CD4-positive, alpha-beta T cell (primary cell): ENCODE measurements at regions not wholly inside any gene's neighbourhood (a gene's known extent, or its start where the extent isn't known, plus 50 kb on each side); places are given as distances from the start of the nearest gene placed in this dataset.

Experiments used
- ATAC-seq: fragments of 200-7000 bp; cut with Tn5 transposase; one replicate; pipeline ENCODE4 v1.10.0; 2022; ENCODE audit warnings: mild to moderate bottlenecking; ENCODE audit not compliant: poor library complexity
- CTCF ChIA-PET: fragments of 350-600 bp; sonication (Branson Sonifier 250); formaldehyde crosslinking; loops from one replicate; lab custom pipeline; 2021; ENCODE audit warnings: antibody characterized with exemption, inconsistent platforms; lab: Charles Lee
- POLR2A ChIA-PET: fragments of 350-600 bp; sonication (Branson Sonifier 250); formaldehyde crosslinking; loops from one replicate; lab custom pipeline; 2021; ENCODE audit warnings: antibody characterized with exemption, inconsistent platforms; lab: Charles Lee
- DNase-seq, 14 experiments: peaks; one replicate each; pipeline ENCODE4 v3.0.0-alpha.2; 2013 to 2020; ENCODE audit warnings: mixed read lengths in 2 of 14
- H3K27ac ChIP-seq, 2 donors: one replicate each; pipeline versions ENCODE4 v1.5.1 to v1.7.0; 2013; ENCODE audit warnings: low read length in 2 of 2, low read depth in 1 of 2, mild to moderate bottlenecking in 1 of 2
- H3K27me3 ChIP-seq, 2 experiments: 1 replicate in 1 of 2; 2 replicates in 1 of 2; pipeline versions ENCODE4 v1.6.1 to v1.7.0; 2013; ENCODE audit warnings: low read length in 2 of 2, control low read depth in 1 of 2, mild to moderate bottlenecking in 1 of 2, moderate library complexity in 1 of 2; ENCODE audit not compliant: insufficient read depth in 2 of 2, control insufficient read depth in 1 of 2
- H3K36me3 ChIP-seq: one replicate; pipeline ENCODE4 v1.6.1; 2013; ENCODE audit warnings: low read length, control low read depth; ENCODE audit not compliant: insufficient read depth
- H3K4me1 ChIP-seq: one replicate; pipeline ENCODE4 v1.6.1; 2013; ENCODE audit warnings: low read length, control low read depth; ENCODE audit not compliant: insufficient read depth
- H3K4me3 ChIP-seq: one replicate; pipeline ENCODE4 v1.5.1; 2013; ENCODE audit warnings: mild to moderate bottlenecking, low read length, moderate library complexity
- H3K9me3 ChIP-seq, 2 experiments: 1 replicate in 1 of 2; 2 replicates in 1 of 2; pipeline versions ENCODE4 v1.6.1 to v1.7.0; 2013; ENCODE audit warnings: low read length in 2 of 2, mild to moderate bottlenecking in 2 of 2, control low read depth in 1 of 2, moderate library complexity in 1 of 2; ENCODE audit not compliant: control insufficient read depth in 1 of 2, insufficient read depth in 1 of 2
- H3K27ac Mint-ChIP-seq: one replicate; pipeline ENCODE4 v1.8.0; 2020; ENCODE audit warnings: mixed read lengths
- H3K27me3 Mint-ChIP-seq: one replicate; pipeline ENCODE4 v1.8.0; 2021; ENCODE audit warnings: mixed read lengths
- H3K36me3 Mint-ChIP-seq: one replicate; pipeline ENCODE4 v1.8.0; 2021; ENCODE audit warnings: low read depth, mixed read lengths
- H3K4me1 Mint-ChIP-seq: one replicate; pipeline ENCODE4 v1.8.0; 2021; ENCODE audit warnings: low read depth, mixed read lengths
- H3K4me3 Mint-ChIP-seq: one replicate; pipeline ENCODE4 v1.8.0; 2020; ENCODE audit warnings: mild to moderate bottlenecking, mixed read lengths
- H3K9me3 Mint-ChIP-seq: one replicate; pipeline ENCODE4 v1.8.0; 2020; ENCODE audit warnings: mixed read lengths
- intact Hi-C, 2 experiments: fragments of 100-400 bp; cut with DNase I in 1 of 2; cut with micrococcal nuclease in 1 of 2; formaldehyde crosslinking; loops; one replicate each; pipeline versions ENCODE4 v1.15.1 to v1.9.0; 2023 to 2025; cut with DNase I, micrococcal nuclease
- TF ChIP-seq, protein P1 (sequence below): fragments of 200-600 bp; IDR thresholded peaks from one replicate; pipeline ENCODE4 v1.8.0; 2022; ENCODE audit warnings: antibody characterized with exemption, mild to moderate bottlenecking

- Histone ChIP-seq H3K4me1 (no peaks in the 10 kb centered on the region), H3K36me3 (no peaks in the 10 kb centered on the region), H3K4me3 (no peak overlapping the region), H3K9me3 (no peaks in the 10 kb centered on the region), H3K27me3 (no peaks in the 10 kb centered on the region), H3K27ac (no peak overlapping the region)
- DNase-seq (no peak), ATAC-seq (no peak)
- no peaks in the 10 kb centered on the region for H3K27me3 Mint-ChIP-seq
- intact Hi-C loops, result no loop called here
- H3K9me3 Mint-ChIP-seq, result no peaks in the 10 kb centered on the region
- no peak overlapping the region for H3K4me3 Mint-ChIP-seq
- TF ChIP-seq, protein P1, sequence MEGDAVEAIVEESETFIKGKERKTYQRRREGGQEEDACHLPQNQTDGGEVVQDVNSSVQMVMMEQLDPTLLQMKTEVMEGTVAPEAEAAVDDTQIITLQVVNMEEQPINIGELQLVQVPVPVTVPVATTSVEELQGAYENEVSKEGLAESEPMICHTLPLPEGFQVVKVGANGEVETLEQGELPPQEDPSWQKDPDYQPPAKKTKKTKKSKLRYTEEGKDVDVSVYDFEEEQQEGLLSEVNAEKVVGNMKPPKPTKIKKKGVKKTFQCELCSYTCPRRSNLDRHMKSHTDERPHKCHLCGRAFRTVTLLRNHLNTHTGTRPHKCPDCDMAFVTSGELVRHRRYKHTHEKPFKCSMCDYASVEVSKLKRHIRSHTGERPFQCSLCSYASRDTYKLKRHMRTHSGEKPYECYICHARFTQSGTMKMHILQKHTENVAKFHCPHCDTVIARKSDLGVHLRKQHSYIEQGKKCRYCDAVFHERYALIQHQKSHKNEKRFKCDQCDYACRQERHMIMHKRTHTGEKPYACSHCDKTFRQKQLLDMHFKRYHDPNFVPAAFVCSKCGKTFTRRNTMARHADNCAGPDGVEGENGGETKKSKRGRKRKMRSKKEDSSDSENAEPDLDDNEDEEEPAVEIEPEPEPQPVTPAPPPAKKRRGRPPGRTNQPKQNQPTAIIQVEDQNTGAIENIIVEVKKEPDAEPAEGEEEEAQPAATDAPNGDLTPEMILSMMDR, result no peak
- no peaks in the 10 kb centered on the region for H3K36me3 Mint-ChIP-seq
- H3K27ac Mint-ChIP-seq, result no peak overlapping the region
- no peaks in the 10 kb centered on the region for H3K4me1 Mint-ChIP-seq
- ChIA-PET CTCF (no interaction called here), POLR2A (no interaction called here)
Measured at GRCh38 chr21:24403221-24403620, 1204.1 kb downstream of the MRPL39 start.

DNA sequence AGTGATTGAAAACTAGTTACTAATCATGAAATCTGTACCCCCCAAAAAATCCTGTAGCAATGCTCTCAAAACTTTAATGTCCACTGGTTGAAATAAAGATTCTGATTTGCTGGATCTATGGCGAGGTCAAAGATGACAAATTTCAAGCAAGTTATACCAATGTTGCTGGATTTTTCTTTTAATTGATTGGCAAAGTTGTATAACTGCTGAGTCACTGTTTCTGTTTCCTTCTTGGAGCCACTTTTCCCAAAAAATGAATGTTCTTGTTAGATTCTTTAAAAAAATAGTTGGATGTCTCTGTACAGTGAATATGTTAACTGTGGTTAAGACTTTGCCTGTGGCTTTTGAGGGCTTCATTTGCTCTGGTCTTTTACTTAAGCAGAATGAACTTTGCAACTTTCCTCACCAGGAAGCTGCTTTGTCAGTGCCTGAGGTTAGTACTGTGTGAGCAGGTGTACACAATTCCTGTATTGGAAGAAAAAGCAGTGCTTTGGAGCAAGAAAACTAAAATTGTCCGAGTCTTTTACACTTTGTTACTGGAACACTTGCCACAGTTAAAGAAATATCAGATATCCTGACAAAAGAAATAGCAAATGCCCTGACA is 1211.9 kb downstream of the MRPL39 start:
- H3K36me3 ChIP-seq, result no peaks in the 10 kb centered on the region
- H3K9me3 ChIP-seq, result no peaks in the 10 kb centered on the region
- Mint-ChIP-seq H3K4me3 (no peak overlapping the region), H3K27me3 (no peaks in the 10 kb centered on the region), H3K4me1 (no peaks in the 10 kb centered on the region), H3K9me3 (no peaks in the 10 kb centered on the region), H3K27ac (no peak overlapping the region), H3K36me3 (no peaks in the 10 kb centered on the region)
- ChIA-PET CTCF (no interaction called here), POLR2A (no interaction called here)
- ATAC-seq (no peak), DNase-seq (no peak)
- intact Hi-C loops, result no loop called here
- no peak overlapping the region for H3K27ac ChIP-seq
- no peaks in the 10 kb centered on the region for H3K4me1 ChIP-seq
- no peak overlapping the region for H3K4me3 ChIP-seq
- TF ChIP-seq, protein P1, result no peak
- no peaks in the 10 kb centered on the region for H3K27me3 ChIP-seq

DNA sequence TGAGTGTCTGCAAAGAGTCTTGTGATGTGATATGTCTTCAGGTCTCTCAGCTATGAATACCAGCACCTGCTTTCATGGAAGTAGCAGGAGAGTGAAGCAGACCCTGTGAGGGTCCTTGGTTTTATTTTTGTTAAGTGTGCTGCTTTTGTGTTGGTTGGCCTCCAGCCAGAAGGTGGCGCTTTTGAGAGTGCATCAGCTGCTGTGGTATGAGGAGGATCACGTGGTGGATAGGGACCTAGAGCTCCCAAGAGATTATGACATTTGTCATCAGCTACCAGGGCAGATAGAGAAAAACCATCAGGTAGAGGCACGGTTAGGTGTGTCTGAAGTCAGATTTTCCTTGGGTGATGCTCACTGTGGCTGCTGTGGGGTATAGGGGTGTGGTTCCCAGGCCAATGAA is 1232.1 kb downstream of the MRPL39 start:
- peaks cover 5% of the 10 kb centered on the region for H3K9me3 Mint-ChIP-seq
- ChIA-PET POLR2A (no interaction called here), CTCF (no interaction called here)
- ATAC-seq (no peak), DNase-seq (peak in 4 of 14 experiments; percentile 2 to 9 (median 8))
- H3K27ac ChIP-seq, result no peak overlapping the region
- H3K9me3 ChIP-seq, result peaks cover 0 to 8% of the 10 kb centered on the region in 2 experiments
- no peak overlapping the region for H3K27ac Mint-ChIP-seq
- H3K4me1 Mint-ChIP-seq, result no peaks in the 10 kb centered on the region
- intact Hi-C loops, result no loop called here
- H3K36me3 Mint-ChIP-seq, result no peaks in the 10 kb centered on the region
- H3K4me3 ChIP-seq, result no peak overlapping the region
- no peaks in the 10 kb centered on the region for H3K36me3 ChIP-seq
- H3K27me3 Mint-ChIP-seq, result no peaks in the 10 kb centered on the region
- TF ChIP-seq, protein P1, result no peak
- no peaks in the 10 kb centered on the region for H3K27me3 ChIP-seq
- H3K4me3 Mint-ChIP-seq, result no peak overlapping the region
- H3K4me1 ChIP-seq, result no peaks in the 10 kb centered on the region
